Mononuclear cell (primary cell): ENCODE measurements at regions not wholly inside any gene's neighbourhood (a gene's known extent, or its start where the extent isn't known, plus 50 kb on each side); places are given as distances from the start of the nearest gene placed in this dataset.

Source experiments
- H3K27me3 ChIP-seq: 2 replicates; pipeline ENCODE4 v1.6.0; 2011; ENCODE audit warnings: low read length, control low read depth; ENCODE audit not compliant: insufficient read depth
- H3K4me1 ChIP-seq: 2 replicates; pipeline ENCODE4 v1.5.1; 2011; ENCODE audit warnings: mild to moderate bottlenecking, low read length, control low read depth; ENCODE audit not compliant: insufficient read depth
- H3K4me3 ChIP-seq: 2 replicates; pipeline ENCODE4 v1.5.1; 2011; ENCODE audit warnings: mild to moderate bottlenecking, low read length, moderate library complexity
- H3K9me3 ChIP-seq: 2 replicates; pipeline ENCODE4 v1.5.1; 2011; ENCODE audit warnings: low read depth, mild to moderate bottlenecking, control low read depth, low read length

GRCh38 chr5:91434348-91434747 is 51.2 kb upstream of the ARRDC3 start:
- Histone ChIP-seq H3K4me3 (no peak overlapping the region), H3K4me1 (peaks cover 8% of the 10 kb centered on the region), H3K27me3 (no peaks in the 10 kb centered on the region), H3K9me3 (no peaks in the 10 kb centered on the region)

GRCh38 chr5:91433861-91434260 is 50.7 kb upstream of the ARRDC3 start:
- Histone ChIP-seq H3K4me1 (peaks cover 8% of the 10 kb centered on the region), H3K4me3 (no peak overlapping the region), H3K9me3 (no peaks in the 10 kb centered on the region), H3K27me3 (no peaks in the 10 kb centered on the region)
